ENCODE measurements at regions not wholly inside any gene's neighbourhood (a gene's known extent, or its start where the extent isn't known, plus 50 kb on each side); places are given as distances from the start of the nearest gene placed in this dataset.

- no peak for DNase-seq
Measured at GRCh38 chr5:74277418-74277817, 363.1 kb downstream of the ENC1 start.

GRCh38 chr5:74275171-74275992 is 365.1 kb downstream of the ENC1 start:
- no peak for DNase-seq

DNA sequence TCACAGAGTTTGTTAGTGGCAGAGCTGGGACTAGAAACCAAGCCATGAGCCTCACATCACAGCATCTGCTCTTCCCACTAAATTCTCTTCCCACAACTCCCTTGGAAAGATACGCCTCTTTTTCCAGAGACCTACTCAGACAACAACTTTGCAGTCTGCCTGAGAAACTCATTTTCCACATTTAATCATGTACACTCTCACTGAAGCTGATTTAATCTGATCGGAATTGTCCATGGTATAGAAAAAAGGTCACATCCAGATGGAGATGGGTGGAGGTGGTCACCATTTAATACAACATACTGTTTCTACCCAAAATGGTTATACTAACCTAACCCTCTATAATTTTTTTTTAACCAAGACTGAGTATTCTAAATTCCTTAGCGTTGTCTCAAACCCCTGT is 366.2 kb downstream of the ENC1 start:
- no peak for DNase-seq

GRCh38 chr5:74272831-74273451 is 367.6 kb downstream of the ENC1 start:
- DNase-seq, result no peak

GRCh38 chr5:74272024-74272775 is 368.3 kb downstream of the ENC1 start:
- DNase-seq, result no peak

DNA sequence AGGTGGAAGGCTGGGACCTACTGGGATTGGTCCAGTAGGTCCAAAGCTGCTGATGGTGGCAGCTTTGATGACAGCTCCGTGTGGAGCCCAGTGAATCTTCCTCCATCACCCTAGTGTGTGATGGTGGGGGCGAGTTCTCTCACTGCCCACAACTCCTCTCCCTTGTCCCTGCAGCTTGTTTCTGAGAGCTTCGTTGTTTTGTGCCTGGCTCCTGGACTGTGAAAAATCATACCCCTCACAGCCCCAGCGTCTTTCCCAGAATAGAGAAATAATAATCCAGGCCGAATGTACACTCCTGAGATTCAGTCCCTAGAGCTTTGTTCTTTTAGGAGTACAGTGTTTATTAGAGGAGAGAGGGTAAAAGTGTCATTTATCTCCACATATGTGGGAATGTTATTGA is 372.2 kb downstream of the ENC1 start:
- DNase-seq, result no peak

DNA sequence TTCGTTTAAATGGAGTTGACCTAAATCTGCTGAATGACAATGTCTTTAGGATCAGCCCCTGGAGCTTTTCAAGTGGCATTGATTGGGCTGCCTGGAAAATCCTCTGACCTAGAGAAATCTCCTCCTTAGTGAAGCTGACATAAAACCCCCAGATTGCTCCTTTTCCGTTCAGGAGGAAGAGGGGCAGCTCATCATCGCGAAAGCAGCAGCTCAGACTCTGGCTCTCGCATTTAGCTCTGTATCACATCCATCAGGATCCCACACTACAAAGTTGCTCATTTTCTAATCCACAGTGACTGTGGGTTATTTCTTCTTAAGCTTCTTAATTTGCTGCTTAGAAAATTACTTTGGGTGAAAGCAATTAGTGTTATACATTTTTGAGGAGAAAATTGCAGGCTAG is 373.7 kb downstream of the ENC1 start:
- no peak for DNase-seq

GRCh38 chr5:74266132-74266531 is 374.4 kb downstream of the ENC1 start:
- DNase-seq, result no peak

GRCh38 chr5:74262544-74263207 is 377.9 kb downstream of the ENC1 start:
- no peak for DNase-seq

DNA sequence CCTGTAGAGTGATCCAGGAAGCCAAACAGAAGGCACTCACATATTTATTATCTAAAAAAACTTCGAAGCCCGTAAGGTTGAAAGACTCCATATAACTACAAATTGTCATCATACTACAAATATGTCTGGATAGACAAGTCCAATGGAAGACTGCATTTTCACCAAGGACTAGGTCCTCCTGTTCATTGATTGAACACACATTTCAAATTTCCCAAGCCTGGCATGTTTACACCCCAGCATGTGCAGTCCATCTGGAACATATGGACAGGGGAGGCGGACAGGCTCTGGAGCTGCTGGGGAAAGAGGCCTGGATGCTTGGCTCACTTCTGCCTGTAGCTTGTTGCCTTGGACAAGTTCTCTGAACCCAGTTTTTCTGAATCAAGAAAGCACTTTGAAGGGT is 378.7 kb downstream of the ENC1 start:
- DNase-seq, result no peak

- no peak for DNase-seq
Measured at GRCh38 chr5:74261421-74261820, 379.1 kb downstream of the ENC1 start.

GRCh38 chr5:74259572-74259971 is 381.0 kb downstream of the ENC1 start:
- no peak for DNase-seq

GRCh38 chr5:74258314-74258665 is 382.2 kb downstream of the ENC1 start:
- no peak for DNase-seq

DNA sequence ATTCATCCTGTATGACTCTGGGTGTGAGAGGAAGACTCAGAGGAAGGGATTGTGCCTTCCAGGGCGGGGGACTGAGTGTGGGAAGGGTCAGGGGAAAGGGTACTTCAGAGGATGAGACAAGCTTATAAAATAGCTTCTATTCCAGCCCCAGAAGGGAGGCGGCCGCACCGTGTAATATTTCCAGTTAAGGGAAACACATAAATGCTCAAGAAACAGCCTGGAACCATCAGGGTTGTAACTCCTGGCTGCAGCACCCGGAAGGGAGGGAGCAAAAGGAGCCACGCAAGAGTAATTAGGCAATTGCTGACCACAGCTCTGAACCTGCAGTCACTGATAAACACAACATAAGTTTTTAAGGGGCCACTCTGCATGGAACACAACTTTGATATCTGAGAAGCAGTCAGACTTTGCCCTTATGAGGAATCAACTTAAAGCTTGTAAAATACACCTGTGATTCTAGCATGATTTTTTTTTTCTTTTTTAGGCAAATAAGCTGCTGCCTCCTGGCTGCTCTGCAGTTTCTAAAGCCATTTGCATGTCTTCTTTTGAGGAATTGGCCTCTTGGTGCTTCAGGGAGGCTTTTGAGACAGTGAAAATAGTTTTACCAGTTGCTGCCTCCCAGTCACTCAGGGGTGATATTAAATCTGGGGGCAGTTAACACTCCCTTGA is 382.7 kb downstream of the ENC1 start:
- DNase-seq, result peak; percentile 65

- DNase-seq, result no peak
Measured at GRCh38 chr5:74257060-74257527, 383.4 kb downstream of the ENC1 start.

- DNase-seq, result no peak
Measured at GRCh38 chr5:74255692-74256392, 384.7 kb downstream of the ENC1 start.

DNA sequence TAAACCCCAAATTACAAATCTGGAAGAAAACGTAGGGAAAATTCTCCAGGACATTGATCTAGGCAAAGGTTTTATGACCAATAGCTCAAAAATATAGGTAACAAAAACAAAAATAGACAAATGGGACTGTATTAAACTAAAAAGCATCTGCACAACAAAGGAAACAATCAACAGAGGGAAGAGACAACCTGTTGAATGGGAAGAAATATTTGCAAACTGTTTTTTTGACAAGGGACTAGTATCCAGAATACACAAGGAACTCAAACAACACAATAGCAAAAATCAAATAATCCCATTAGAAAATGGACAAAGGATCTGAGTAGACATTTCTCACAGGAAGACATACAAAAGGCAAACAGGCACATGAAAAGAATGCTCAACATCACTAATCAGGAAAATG is 386.3 kb downstream of the ENC1 start:
- DNase-seq, result no peak

DNA sequence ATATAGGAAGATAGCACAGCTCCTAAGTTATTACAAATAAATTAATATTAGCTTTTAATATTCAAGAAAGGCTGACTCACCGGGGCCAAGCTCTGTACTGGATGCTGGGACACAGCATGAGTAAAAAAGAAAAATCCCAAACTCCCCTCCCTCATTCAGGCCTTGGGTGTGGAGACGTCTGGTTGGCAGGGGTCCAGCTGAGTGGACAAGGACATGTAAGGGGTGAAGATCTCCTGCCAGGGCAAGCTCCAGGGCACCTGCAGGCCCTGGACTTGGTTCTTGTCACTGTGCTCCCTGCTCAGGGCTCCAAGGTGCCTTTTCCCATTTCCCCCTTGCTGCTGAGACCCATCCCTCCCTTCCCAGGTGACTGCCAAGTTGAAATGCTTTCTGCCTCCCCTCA is 388.5 kb downstream of the ENC1 start:
- no peak for DNase-seq

GRCh38 chr5:74251141-74252035 is 389.1 kb downstream of the ENC1 start:
- no peak for DNase-seq

- no peak for DNase-seq
Measured at GRCh38 chr5:74250304-74251102, 390.0 kb downstream of the ENC1 start.

Measured in NCI-H526 treated with DMSO at 0.1 percent for 48 hours (cell line).